Lower leg skin (tissue), 4 donors: ENCODE measurements at regions not wholly inside any gene's neighbourhood (a gene's known extent, or its start where the extent isn't known, plus 50 kb on each side); places are given as distances from the start of the nearest gene placed in this dataset.

Source experiments
- DNase-seq, 2 donors: peaks; one replicate each; pipeline ENCODE4 v3.0.0-alpha.2; 2019; ENCODE audit warnings: low spot score in 2 of 2
- H3K4me3 ChIP-seq: fragments of 200-600 bp; sonication (generic); 2 replicates; pipeline ENCODE4 v1.5.1; 2017; ENCODE audit warnings: mild to moderate bottlenecking, low read depth; ENCODE audit not compliant: poor library complexity, severe bottlenecking
- POLR2A ChIP-seq, 2 donors: fragments of 450-650 bp; IDR thresholded peaks; one replicate each; pipeline ENCODE4 v1.6.1; 2016 to 2017; ENCODE audit warnings: antibody characterized with exemption in 2 of 2, mild to moderate bottlenecking in 1 of 2, moderate library complexity in 1 of 2
- WGBS, 2 donors: methylation state at CpG; one replicate each; pipeline ENCODE4 v1.1.5; 2018; 5-methylcytosine and 5-hydroxymethylcytosine counted together
- intact Hi-C: fragments of 100-400 bp; cut with DNase I; formaldehyde crosslinking; loops from one replicate; pipeline ENCODE4 v1.15.0; 2023; ENCODE audit warnings: low total_unique reads
- TF ChIP-seq, protein P1 (sequence below), 3 donors: fragments of 450-650 bp; IDR thresholded peaks; one replicate each; pipeline ENCODE4 v1.5.1; 2016; ENCODE audit warnings: antibody characterized with exemption in 3 of 3, mild to moderate bottlenecking in 3 of 3, moderate library complexity in 2 of 3

DNA sequence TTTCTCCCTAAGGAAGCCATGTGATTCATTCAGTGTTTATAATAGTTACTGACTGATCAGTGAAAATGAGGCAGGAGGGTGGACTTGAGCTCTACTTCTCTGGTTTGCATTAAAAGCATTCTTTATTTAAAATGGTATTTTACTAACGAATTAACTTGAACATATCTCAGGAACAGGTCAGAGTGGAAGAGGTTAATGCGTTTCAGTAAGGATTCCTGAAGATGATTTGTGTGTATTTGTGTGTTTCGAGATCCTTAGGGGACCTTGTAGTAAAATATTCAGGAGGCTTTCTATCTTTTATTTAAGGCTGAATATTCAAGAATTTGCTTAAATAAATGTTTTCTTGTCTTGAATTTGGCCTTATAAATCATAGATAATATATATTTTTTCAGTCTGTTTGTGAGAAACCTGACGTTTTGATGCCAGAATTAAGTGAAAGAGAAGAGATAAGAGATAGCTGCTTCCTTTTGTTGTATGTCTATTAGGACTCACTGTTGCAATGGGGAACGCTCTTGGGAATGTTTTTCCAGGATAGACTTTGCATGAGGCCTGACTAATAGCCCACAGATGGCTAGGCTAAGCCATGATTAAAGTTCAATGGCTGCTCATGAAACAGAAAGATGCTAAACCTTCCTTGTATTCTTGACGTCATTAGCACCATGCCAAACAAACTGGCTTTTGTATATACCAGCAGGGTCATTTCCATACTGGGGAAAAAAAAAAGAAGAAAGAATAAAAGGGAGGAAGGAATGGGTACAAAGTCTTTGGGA lies 93.8 kb upstream of the MTPN start:
- no peak for TF ChIP-seq POLR2A (IDR thresholded peaks at IDR 0.05)
- TF ChIP-seq, protein P1, sequence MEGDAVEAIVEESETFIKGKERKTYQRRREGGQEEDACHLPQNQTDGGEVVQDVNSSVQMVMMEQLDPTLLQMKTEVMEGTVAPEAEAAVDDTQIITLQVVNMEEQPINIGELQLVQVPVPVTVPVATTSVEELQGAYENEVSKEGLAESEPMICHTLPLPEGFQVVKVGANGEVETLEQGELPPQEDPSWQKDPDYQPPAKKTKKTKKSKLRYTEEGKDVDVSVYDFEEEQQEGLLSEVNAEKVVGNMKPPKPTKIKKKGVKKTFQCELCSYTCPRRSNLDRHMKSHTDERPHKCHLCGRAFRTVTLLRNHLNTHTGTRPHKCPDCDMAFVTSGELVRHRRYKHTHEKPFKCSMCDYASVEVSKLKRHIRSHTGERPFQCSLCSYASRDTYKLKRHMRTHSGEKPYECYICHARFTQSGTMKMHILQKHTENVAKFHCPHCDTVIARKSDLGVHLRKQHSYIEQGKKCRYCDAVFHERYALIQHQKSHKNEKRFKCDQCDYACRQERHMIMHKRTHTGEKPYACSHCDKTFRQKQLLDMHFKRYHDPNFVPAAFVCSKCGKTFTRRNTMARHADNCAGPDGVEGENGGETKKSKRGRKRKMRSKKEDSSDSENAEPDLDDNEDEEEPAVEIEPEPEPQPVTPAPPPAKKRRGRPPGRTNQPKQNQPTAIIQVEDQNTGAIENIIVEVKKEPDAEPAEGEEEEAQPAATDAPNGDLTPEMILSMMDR (IDR thresholded peaks at IDR 0.05): no peak
- DNase-seq: no peak
- H3K4me3 ChIP-seq: no peak overlapping the region
- WGBS, 2 donors: 50 to 52% methylated on average over 6 of the region's 6 CpGs
- intact Hi-C loops: no loop called here

DNA sequence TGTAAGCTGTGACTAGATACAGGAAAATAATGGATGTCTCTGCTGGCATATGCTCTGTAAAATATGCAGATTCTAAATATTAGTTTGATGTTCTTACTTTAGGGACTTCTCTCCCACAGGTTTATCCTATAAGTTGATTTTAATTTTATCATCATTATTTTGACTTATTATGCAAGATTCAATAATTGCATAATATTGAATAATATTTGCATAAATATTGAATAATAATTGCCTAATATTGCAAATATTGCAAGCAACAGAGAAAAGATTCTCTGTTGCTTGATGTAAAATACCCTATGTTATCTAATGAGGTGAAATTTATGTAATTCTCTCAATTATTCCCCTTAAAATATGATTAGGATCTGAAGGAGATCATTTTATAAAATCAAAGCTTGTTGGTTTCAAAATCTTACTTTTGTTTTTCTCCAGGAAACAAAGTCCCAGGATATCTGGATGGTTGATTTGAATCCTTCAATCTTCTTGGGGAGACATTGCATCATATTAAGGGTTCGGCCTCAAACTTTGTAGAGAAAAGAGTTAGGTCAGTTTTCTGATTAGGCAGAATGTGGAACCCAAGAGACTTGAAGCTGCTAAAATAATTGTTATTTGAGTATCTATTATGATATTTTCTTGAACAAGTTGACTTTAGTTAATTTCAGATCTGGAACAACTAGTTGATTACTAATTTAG lies 92.8 kb upstream of the MTPN start:
- whole genome bisulfite sequencing, 2 donors: 92 to 98% methylated on average over 1 of the region's 1 CpG
- H3K4me3 ChIP-seq: no peak overlapping the region
- TF ChIP-seq, protein P1 (IDR thresholded peaks at IDR 0.05): no peak
- TF ChIP-seq POLR2A (IDR thresholded peaks at IDR 0.05): no peak
- no peak for DNase-seq
- intact Hi-C loops: no loop called here

DNA sequence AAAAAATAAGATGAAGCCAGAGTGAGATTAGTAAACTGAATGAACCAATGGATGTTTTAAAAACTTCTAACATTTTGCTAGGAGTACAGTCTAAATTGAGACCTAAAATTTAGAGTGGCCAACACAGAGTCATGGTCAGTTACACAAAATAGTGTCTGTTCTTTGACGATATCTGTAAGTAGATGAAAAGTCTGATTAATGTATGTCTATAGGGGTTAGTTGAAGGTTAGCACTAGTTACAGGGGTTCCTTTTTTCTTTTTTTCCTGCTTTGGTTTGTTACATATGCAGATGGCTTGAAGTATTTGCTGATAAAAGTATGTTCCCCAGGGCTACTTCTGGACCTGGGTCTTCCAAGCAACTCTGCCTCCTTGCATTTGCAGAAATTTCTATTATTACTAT lies 90.1 kb upstream of the MTPN start:
- intact Hi-C loops: no loop called here

DNA sequence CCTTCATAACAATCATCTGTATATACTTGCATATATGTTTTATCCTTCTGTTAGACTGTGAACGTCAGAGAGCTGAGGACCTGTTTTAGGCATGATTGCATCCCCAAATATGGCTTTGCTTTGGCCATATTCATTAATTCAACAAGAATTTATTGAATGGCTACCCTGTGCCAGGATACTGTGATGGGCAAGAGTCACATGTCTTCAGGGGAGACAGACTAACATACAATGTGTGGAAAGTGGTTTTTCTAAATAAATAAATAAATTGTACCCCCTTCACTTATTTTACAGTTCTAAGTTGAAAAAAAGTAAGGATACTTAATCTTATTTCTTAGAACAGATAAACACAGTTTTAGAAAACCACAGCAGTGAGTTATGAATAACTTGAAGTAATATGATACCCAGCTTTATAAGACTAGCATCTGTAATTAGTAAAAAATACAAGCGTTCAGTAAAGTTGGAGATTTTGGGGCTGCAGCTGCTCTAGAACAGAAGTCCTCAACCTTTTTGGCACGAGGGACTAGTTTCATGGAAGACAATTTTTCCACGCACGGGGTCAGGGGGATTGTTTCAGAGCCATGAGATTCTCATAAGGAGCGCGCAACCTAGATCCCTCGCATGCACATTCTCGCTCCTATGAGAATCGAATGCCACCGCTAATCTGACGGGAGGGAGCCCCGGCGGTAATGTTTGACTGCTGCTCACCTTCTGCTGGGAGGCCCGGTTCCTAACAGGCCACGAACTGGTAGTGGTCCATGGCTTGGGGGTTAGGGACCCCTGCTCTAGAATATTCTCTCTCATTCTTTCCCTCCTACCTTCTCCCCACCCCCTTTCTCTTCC lies 89.4 kb upstream of the MTPN start:
- WGBS, 2 donors: 90% methylated on average over 16 of the region's 16 CpGs
- no peak for DNase-seq
- TF ChIP-seq POLR2A (IDR thresholded peaks at IDR 0.05): no peak
- TF ChIP-seq, protein P1 (IDR thresholded peaks at IDR 0.05): no peak
- intact Hi-C loops: no loop called here
- H3K4me3 ChIP-seq: no peak overlapping the region

More for the DNA sequence above, 90.1 kb upstream of the MTPN start:
- no peak overlapping the region for H3K4me3 ChIP-seq
- WGBS, 2 donors: 85 to 87% methylated on average over 1 of the region's 1 CpG
- TF ChIP-seq, protein P1 (IDR thresholded peaks at IDR 0.05): no peak
- no peak for TF ChIP-seq POLR2A (IDR thresholded peaks at IDR 0.05)
- DNase-seq: no peak

DNA sequence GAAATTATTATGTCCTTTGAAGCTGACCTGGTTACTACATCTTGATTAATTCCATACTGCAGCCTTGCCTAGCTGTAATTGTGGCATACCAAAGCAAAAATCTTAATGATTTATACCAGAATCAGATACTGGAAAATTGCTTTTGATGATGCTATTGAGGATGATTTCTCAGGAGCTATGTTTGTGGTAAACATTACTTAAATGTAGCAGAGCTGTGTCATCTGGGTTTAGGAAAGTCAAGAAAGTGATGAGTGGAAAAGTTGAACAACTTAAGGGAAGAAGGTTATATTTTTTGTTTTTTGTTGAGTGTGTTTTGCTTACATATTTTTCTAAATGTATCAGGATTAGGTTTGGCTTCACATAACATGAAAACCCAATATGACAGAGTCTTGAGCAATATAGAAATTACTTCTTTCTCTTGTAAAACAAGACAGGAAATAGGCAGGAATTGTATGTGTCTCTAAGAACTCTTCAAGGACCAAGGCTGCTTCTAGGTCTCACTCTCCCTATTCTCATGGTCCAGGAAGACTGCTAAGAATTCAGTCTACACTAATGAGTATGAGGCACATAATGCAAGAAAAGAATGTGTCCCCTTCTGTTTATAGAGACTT lies 87.6 kb upstream of the MTPN start:
- H3K4me3 ChIP-seq: no peak overlapping the region
- no peak for DNase-seq
- no peak for TF ChIP-seq POLR2A (IDR thresholded peaks at IDR 0.05)
- TF ChIP-seq, protein P1 (IDR thresholded peaks at IDR 0.05): no peak
- intact Hi-C loops: no loop called here
